Endothelial cell (in vitro differentiated cells): ENCODE measurements at regions not wholly inside any gene's neighbourhood (a gene's known extent, or its start where the extent isn't known, plus 50 kb on each side); places are given as distances from the start of the nearest gene placed in this dataset.

Experiments used
- DNase-seq: peaks from one replicate; pipeline ENCODE4 v3.0.0; 2021; ENCODE audit warnings: low spot score
- H3K27ac Mint-ChIP-seq: one replicate; pipeline ENCODE4 v1.8.0; 2021; ENCODE audit warnings: mixed read lengths, inconsistent platforms; ENCODE audit not compliant: unreplicated experiment
- H3K27me3 Mint-ChIP-seq: one replicate; pipeline ENCODE4 v1.8.0; 2021; ENCODE audit warnings: mild to moderate bottlenecking, moderate library complexity, mixed read lengths, inconsistent platforms; ENCODE audit not compliant: unreplicated experiment
- H3K36me3 Mint-ChIP-seq: one replicate; pipeline ENCODE4 v1.8.0; 2021; ENCODE audit warnings: mild to moderate bottlenecking, low read depth, mixed read lengths, inconsistent platforms; ENCODE audit not compliant: unreplicated experiment
- H3K4me1 Mint-ChIP-seq: one replicate; pipeline ENCODE4 v1.8.0; 2021; ENCODE audit warnings: mild to moderate bottlenecking, mixed read lengths, inconsistent platforms; ENCODE audit not compliant: unreplicated experiment
- H3K4me3 Mint-ChIP-seq: one replicate; pipeline ENCODE4 v1.8.0; 2021; ENCODE audit warnings: mild to moderate bottlenecking, mixed read lengths, inconsistent platforms; ENCODE audit not compliant: unreplicated experiment
- H3K9me3 Mint-ChIP-seq: one replicate; pipeline ENCODE4 v1.8.0; 2021; ENCODE audit warnings: mixed read lengths, inconsistent platforms; ENCODE audit not compliant: unreplicated experiment
- TF ChIP-seq, protein P1 (sequence below): fragments of 200-600 bp; sonication (generic); IDR thresholded peaks from one replicate; pipeline ENCODE4 v1.5.0; 2021; ENCODE audit warnings: antibody characterized with exemption; ENCODE audit not compliant: unreplicated experiment

DNA sequence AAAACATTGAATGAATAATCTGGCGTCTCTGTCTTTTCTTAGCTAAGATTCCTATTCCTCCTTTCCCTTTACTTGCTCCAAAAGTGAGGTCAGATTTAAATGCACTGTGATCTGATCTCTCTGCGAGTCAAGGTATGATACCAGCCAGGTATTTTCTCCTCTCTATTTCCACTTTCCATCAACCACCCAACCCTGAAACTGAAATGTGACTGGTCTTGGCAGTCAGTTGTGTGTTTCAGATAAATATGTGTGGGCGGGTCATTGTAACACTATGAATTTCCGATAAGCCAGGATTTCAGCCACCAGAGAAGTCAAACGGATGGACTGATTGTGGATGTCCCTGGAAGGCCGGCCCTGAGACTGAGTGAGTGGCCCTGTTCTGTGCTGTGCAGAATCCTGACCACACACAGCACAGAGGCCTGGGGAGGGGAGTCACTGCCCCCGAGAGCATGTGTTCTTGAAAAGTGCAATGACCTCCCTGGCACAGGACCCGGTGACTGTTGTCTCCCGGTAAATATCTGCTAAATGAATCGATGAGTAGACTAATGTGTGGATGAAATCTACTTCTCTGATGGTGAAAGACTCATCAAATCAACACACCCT, 612.5 kb upstream of the TMEM132C start:
- DNase-seq, result no peak
- Mint-ChIP-seq H3K4me1 (no peaks in the 10 kb centered on the region), H3K27ac (no peak overlapping the region), H3K9me3 (peaks cover 36% of the 10 kb centered on the region), H3K4me3 (no peak overlapping the region), H3K36me3 (peaks cover 5% of the 10 kb centered on the region), H3K27me3 (peaks cover 3% of the 10 kb centered on the region)
- TF ChIP-seq, protein P1, sequence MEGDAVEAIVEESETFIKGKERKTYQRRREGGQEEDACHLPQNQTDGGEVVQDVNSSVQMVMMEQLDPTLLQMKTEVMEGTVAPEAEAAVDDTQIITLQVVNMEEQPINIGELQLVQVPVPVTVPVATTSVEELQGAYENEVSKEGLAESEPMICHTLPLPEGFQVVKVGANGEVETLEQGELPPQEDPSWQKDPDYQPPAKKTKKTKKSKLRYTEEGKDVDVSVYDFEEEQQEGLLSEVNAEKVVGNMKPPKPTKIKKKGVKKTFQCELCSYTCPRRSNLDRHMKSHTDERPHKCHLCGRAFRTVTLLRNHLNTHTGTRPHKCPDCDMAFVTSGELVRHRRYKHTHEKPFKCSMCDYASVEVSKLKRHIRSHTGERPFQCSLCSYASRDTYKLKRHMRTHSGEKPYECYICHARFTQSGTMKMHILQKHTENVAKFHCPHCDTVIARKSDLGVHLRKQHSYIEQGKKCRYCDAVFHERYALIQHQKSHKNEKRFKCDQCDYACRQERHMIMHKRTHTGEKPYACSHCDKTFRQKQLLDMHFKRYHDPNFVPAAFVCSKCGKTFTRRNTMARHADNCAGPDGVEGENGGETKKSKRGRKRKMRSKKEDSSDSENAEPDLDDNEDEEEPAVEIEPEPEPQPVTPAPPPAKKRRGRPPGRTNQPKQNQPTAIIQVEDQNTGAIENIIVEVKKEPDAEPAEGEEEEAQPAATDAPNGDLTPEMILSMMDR, result no peak

DNA sequence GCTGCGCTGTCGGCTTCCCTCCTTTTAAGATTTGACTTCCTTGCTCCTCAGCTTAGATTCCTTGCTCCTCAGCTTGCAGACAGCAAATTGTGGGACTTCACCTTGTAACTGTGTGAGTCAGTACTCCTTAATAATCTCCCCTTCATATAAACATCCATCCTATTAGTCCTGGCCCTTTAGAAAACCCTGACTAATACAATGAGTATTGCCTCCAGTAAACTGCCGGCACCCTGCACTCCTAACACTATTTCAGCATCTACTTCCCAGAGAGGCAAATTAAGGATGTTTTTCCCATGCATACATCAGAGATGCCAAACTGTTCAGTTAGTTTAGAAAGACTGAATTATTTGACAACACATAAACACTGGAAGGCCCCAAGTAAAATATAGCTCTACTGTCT, 611.3 kb upstream of the TMEM132C start:
- H3K9me3 Mint-ChIP-seq, result peaks cover 33% of the 10 kb centered on the region
- H3K4me3 Mint-ChIP-seq, result no peak overlapping the region
- H3K36me3 Mint-ChIP-seq, result peaks cover 5% of the 10 kb centered on the region
- H3K4me1 Mint-ChIP-seq, result no peaks in the 10 kb centered on the region
- peaks cover 3% of the 10 kb centered on the region for H3K27me3 Mint-ChIP-seq
- DNase-seq, result no peak
- TF ChIP-seq, protein P1, result no peak
- H3K27ac Mint-ChIP-seq, result no peak overlapping the region

DNA sequence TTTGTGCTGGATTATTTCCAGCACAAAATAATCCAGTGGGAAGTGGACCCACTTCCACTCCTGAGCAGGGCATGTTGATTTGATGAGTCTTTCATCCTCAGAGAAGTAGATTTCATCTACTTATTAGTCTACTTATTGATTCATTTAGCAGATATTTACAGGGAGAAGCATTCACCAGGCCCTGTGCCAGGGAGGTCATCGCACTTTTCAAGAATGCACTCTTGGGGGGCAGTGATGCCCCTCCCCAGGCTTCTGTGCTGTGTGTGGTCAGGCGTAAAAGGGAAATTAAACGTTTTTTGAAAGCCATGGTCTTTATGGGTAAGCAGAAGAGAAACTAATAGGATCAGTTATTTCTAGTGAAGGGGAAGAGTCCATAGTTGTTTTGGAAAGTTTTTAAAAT, 610.7 kb upstream of the TMEM132C start:
- peaks cover 28% of the 10 kb centered on the region for H3K9me3 Mint-ChIP-seq
- DNase-seq, result no peak
- H3K4me3 Mint-ChIP-seq, result no peak overlapping the region
- TF ChIP-seq, protein P1, result no peak
- no peaks in the 10 kb centered on the region for H3K4me1 Mint-ChIP-seq
- no peak overlapping the region for H3K27ac Mint-ChIP-seq
- H3K36me3 Mint-ChIP-seq, result peaks cover 2% of the 10 kb centered on the region
- peaks cover 3% of the 10 kb centered on the region for H3K27me3 Mint-ChIP-seq

DNA sequence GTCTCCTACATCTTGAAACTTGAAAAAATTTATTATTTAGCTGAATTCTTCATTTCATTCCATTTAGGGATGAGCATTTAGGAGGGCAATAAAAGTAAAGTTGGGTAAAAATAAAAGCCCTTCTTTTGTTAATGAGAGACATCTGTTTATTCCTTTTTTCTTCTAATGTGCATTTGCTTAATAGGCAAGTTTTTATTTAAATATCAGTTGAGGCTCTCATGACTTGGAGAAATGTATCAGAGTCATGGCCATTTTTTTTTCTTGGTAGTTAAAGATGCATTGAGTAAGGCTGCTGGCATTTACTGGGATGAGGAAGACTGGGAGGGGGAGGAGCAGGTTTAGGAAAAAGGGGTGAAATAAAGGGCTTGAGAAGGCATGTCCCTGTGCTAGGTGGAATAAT, 609.9 kb upstream of the TMEM132C start:
- Mint-ChIP-seq H3K4me1 (no peaks in the 10 kb centered on the region), H3K4me3 (no peak overlapping the region), H3K36me3 (no peaks in the 10 kb centered on the region), H3K9me3 (peaks cover 27% of the 10 kb centered on the region), H3K27ac (no peak overlapping the region), H3K27me3 (peaks cover 3% of the 10 kb centered on the region)
- DNase-seq, result no peak
- TF ChIP-seq, protein P1, result no peak

DNA sequence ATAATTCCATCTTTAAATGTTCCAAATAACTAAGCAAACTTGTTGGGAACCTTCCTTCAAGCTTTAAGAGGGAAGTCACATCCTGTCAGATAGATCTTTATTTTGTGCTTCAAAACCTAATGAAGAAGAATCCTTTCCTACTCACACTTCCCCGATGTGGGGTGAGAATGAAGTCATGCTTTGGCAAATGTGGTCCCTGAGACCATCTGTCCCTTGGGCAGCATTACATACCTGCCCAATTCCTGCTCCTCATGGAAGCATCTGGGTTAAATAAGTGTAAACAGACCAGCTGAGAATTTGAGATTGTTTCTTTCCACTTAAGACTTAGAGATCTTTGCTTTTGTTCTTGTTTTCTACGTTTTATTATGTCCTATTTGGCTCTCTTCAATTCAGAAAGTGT, 606.0 kb upstream of the TMEM132C start:
- Mint-ChIP-seq H3K4me1 (no peaks in the 10 kb centered on the region), H3K4me3 (no peak overlapping the region), H3K9me3 (peaks cover 14% of the 10 kb centered on the region), H3K36me3 (no peaks in the 10 kb centered on the region), H3K27me3 (peaks cover 3% of the 10 kb centered on the region), H3K27ac (no peak overlapping the region)
- TF ChIP-seq, protein P1, result no peak
- DNase-seq, result no peak
